NT2/D1 (cell line): ENCODE measurements at regions not wholly inside any gene's neighbourhood (a gene's known extent, or its start where the extent isn't known, plus 50 kb on each side); places are given as distances from the start of the nearest gene placed in this dataset.

ENCODE experiments used
- SUZ12 ChIP-seq: IDR thresholded peaks from 2 replicates; pipeline ENCODE4 v1.6.1; 2011; ENCODE audit not compliant: insufficient read length, insufficient read depth; ENCODE audit errors: extremely low read depth
- YY1 ChIP-seq: IDR thresholded peaks from 2 replicates; pipeline ENCODE4 v1.6.1; 2011; ENCODE audit not compliant: insufficient read length, insufficient read depth
- ZNF274 ChIP-seq: IDR thresholded peaks from 2 replicates; pipeline ENCODE4 v1.6.1; 2011; ENCODE audit warnings: mild to moderate bottlenecking, low read depth, low read length

GRCh38 chr2:117273009-117273671 is 541.4 kb upstream of the DDX18 start:
- TF ChIP-seq ZNF274 = no peak
- no peak for TF ChIP-seq YY1
- TF ChIP-seq SUZ12 = no peak
